ENCODE measurements at regions not wholly inside any gene's neighbourhood (a gene's known extent, or its start where the extent isn't known, plus 50 kb on each side); places are given as distances from the start of the nearest gene placed in this dataset.

GRCh38 chr2:217366266-217366895 lies 506.5 kb upstream of the TNP1 start:
- H2AFZ ChIP-seq (ENCODE audit: control insufficient read depth, low read depth, low read length): no peak overlapping the region
- no peaks in the 10 kb centered on the region for H3K9me3 ChIP-seq (replicated peaks; ENCODE audit: control insufficient read depth, insufficient read depth, low read length)
- H3K36me3 ChIP-seq (ENCODE audit: control insufficient read depth in 2 of 2, insufficient read depth in 2 of 2, low read length in 1 of 2): no peaks in the 10 kb centered on the region
- TF ChIP-seq JUNB (IDR thresholded peaks at IDR 0.05): no peak
- no peak for TF ChIP-seq YY1 (IDR thresholded peaks at IDR 0.05; ENCODE audit: low read depth, low read length)
- TF ChIP-seq SIN3A (IDR thresholded peaks at IDR 0.05; ENCODE audit: low read depth, low read length): no peak
- no peak for TF ChIP-seq RFX5 (IDR thresholded peaks at IDR 0.05; ENCODE audit: low read depth, low read length)
- TF ChIP-seq EZH2 (IDR thresholded peaks at IDR 0.05; ENCODE audit: borderline replicate concordance, control insufficient read depth, low read depth, low read length): no peak
- no peak for TF ChIP-seq MTA2 (IDR thresholded peaks at IDR 0.05; ENCODE audit: low read depth)
- TF ChIP-seq SMAD1 (IDR thresholded peaks at IDR 0.05; ENCODE audit: low read depth, partially characterized antibody): no peak
- TF ChIP-seq ZNF622 (IDR thresholded peaks at IDR 0.05): no peak
- no peak for TF ChIP-seq TBL1XR1 (IDR thresholded peaks at IDR 0.05; ENCODE audit: low read depth, low read length)
- TF ChIP-seq TAF1 (IDR thresholded peaks at IDR 0.05; ENCODE audit: borderline replicate concordance, low read depth, low read length): no peak
- TF ChIP-seq RUNX3 (IDR thresholded peaks at IDR 0.05; ENCODE audit: low read length): no peak
- no peak overlapping the region for H3K27ac ChIP-seq (ENCODE audit: control insufficient read depth, insufficient read depth)
- POLR2A ChIA-PET: no interaction called here
- CTCF ChIA-PET: no interaction called here
- H4K20me1 ChIP-seq (ENCODE audit: control insufficient read depth, insufficient read depth): no peaks in the 10 kb centered on the region
- ATAC-seq: no peak
- H3K79me2 ChIP-seq (ENCODE audit: control insufficient read depth, insufficient read depth, low read length): no peaks in the 10 kb centered on the region
- no peak for FAIRE-seq
- no peak overlapping the region for H3K4me2 ChIP-seq (ENCODE audit: control insufficient read depth, insufficient read depth)
- peaks cover 0 to 2% of the 10 kb centered on the region in 2 experiments; a peak in 1 of 4 replicates for H3K27me3 ChIP-seq (replicated peaks in 1 of 2; ENCODE audit: control insufficient read depth in 2 of 2, insufficient read depth in 2 of 2, low read length in 1 of 2)
- H3K4me1 ChIP-seq (ENCODE audit: control insufficient read depth, insufficient read depth, low read length): no peaks in the 10 kb centered on the region
- DNase-seq (ENCODE audit: low read depth, low spot score): no peak
- in situ Hi-C loops (cut with MboI) (no loop called here), intact Hi-C loops (cut with micrococcal nuclease; ENCODE audit: unreplicated experiment) (no loop called here)
- no peak overlapping the region for H3K9ac ChIP-seq (ENCODE audit: control insufficient read depth, insufficient read depth, low read length)
- 24% methylated on average over 4 of the region's 4 CpGs for WGBS (ENCODE audit: insufficient coverage, insufficient replicate concordance, low lambda C conversion rate, missing lambda C conversion rate)
- SMC1A ChIA-PET (ENCODE audit: uncharacterized antibody, unreplicated experiment): no interaction called here
- no peak overlapping the region for H3K4me3 ChIP-seq
- no TSS peak for BruUV-seq (replicated peaks)
- RAD21 ChIA-PET (ENCODE audit: unreplicated experiment): no interaction called here

Data from GM12878 (cell line).